ENCODE measurements at regions not wholly inside any gene's neighbourhood (a gene's known extent, or its start where the extent isn't known, plus 50 kb on each side); places are given as distances from the start of the nearest gene placed in this dataset.

GRCh38 chr16:60646631-60647030 is 1389.6 kb downstream of the CDH8 start:
- no peak for TF ChIP-seq CTCF (IDR thresholded peaks at IDR 0.05; ENCODE audit: low read depth, low read length, poor library complexity, severe bottlenecking)
- no peak for TF ChIP-seq EZH2phosphoT487 (IDR thresholded peaks at IDR 0.05; ENCODE audit: borderline replicate concordance, low read length)

Measured in DOHH2 (cell line).